Endothelial cell of umbilical vein (primary cell): ENCODE measurements at regions not wholly inside any gene's neighbourhood (a gene's known extent, or its start where the extent isn't known, plus 50 kb on each side); places are given as distances from the start of the nearest gene placed in this dataset.

ENCODE experiments used
- BruUV-seq: library from RNA; stranded (reverse); fragments of 400-500 nt; replicated peaks from 2 replicates; lab custom pipeline; 2021; lab: Mats Ljungman, UMichigan
- CTCF ChIA-PET: fragments of 300-600, 350-600 bp; sonication (Branson Sonifier 250); formaldehyde crosslinking; loops from one replicate; lab custom pipeline; 2021; ENCODE audit warnings: antibody characterized with exemption, inconsistent platforms; lab: Charles Lee
- POLR2A ChIA-PET: fragments of 300-600, 350-600 bp; sonication (Branson Sonifier 250); formaldehyde crosslinking; loops from one replicate; lab custom pipeline; 2021; ENCODE audit warnings: antibody characterized with exemption, inconsistent platforms; lab: Charles Lee
- DNase-seq: peaks from one replicate; pipeline ENCODE4 v3.0.0-alpha.2; 2011; ENCODE audit warnings: low read depth, low spot score
- FAIRE-seq: peaks from 2 replicates; lab custom pipeline; 2011; peaks lifted over from hg19 to GRCh38; lab: Jason Lieb, UNC
- H2AFZ ChIP-seq: 2 replicates; pipeline ENCODE4 v1.6.0; 2012; ENCODE audit warnings: low read depth, low read length, control low read depth, inconsistent platforms
- H3K27ac ChIP-seq: 2 replicates; pipeline ENCODE4 v1.5.1; 2011; ENCODE audit warnings: low read depth, mild to moderate bottlenecking, control low read depth, low read length, moderate library complexity; ENCODE audit not compliant: insufficient read depth
- H3K27me3 ChIP-seq, 2 experiments: 2 replicates each; pipeline versions ENCODE4 v1.6.0 to v1.6.1; 2011; ENCODE audit warnings: low read length in 2 of 2, mixed read lengths in 1 of 2; ENCODE audit not compliant: control insufficient read depth in 2 of 2, insufficient read depth in 2 of 2
- H3K36me3 ChIP-seq, 2 experiments: 2 replicates in 1 of 2; 3 replicates in 1 of 2; pipeline ENCODE4 v1.5.1; 2011; ENCODE audit warnings: low read length in 2 of 2, mild to moderate bottlenecking in 1 of 2, moderate library complexity in 1 of 2; ENCODE audit not compliant: control insufficient read depth in 2 of 2, insufficient read depth in 2 of 2; ENCODE audit errors: extremely low read depth in 1 of 2
- H3K4me1 ChIP-seq: 3 replicates; pipeline ENCODE4 v1.5.1; 2011; ENCODE audit warnings: mild to moderate bottlenecking, low read length; ENCODE audit not compliant: control insufficient read depth, insufficient read depth; ENCODE audit errors: extremely low read depth
- H3K4me2 ChIP-seq: 2 replicates; pipeline ENCODE4 v1.6.1; 2011; ENCODE audit warnings: low read length, control low read depth, mixed read lengths; ENCODE audit not compliant: insufficient read depth
- H3K4me3 ChIP-seq, 3 experiments: fragments of 200-600 bp in 1 of 3; sonication (generic), shearing (Covaris generic) in 1 of 3; replicated peaks in 1 of 3; 2 replicates each; pipeline ENCODE4 v1.5.1; 2011 to 2016; ENCODE audit warnings: control low read depth in 3 of 3, low read length in 3 of 3, mild to moderate bottlenecking in 2 of 3, inconsistent platforms in 1 of 3, low read depth in 1 of 3, moderate library complexity in 1 of 3; ENCODE audit not compliant: insufficient read depth in 1 of 3
- H3K79me2 ChIP-seq: 2 replicates; pipeline ENCODE4 v1.6.0; 2012; ENCODE audit warnings: low read length, inconsistent platforms; ENCODE audit not compliant: control insufficient read depth, insufficient read depth
- H3K9ac ChIP-seq: replicated peaks from 2 replicates; pipeline ENCODE3; 2011; ENCODE audit warnings: low read length, control low read depth; ENCODE audit not compliant: insufficient read depth; ENCODE audit errors: extremely low read depth
- H3K9me1 ChIP-seq: replicated peaks from 3 replicates; pipeline ENCODE4 v1.6.0; 2011; ENCODE audit warnings: mild to moderate bottlenecking, low read length; ENCODE audit not compliant: control insufficient read depth, insufficient read depth; ENCODE audit errors: extremely low read depth
- H3K9me3 ChIP-seq: replicated peaks from 2 replicates; pipeline ENCODE4 v1.5.1; 2012; ENCODE audit warnings: low read length, inconsistent platforms; ENCODE audit not compliant: control insufficient read depth, insufficient read depth
- H4K20me1 ChIP-seq: replicated peaks from 2 replicates; pipeline ENCODE3; 2011; ENCODE audit warnings: mild to moderate bottlenecking, low read length; ENCODE audit not compliant: control insufficient read depth, insufficient read depth; ENCODE audit errors: extremely low read depth
- CTCF ChIP-seq, 2 donors: IDR thresholded peaks; 1 replicate in 1 of 2; 2 replicates in 1 of 2; pipeline ENCODE4 v1.5.1; 2011; ENCODE audit warnings: low read length in 2 of 2, mild to moderate bottlenecking in 2 of 2, moderate library complexity in 2 of 2, control low read depth in 1 of 2, inconsistent platforms in 1 of 2, low read depth in 1 of 2; ENCODE audit not compliant: insufficient read depth in 1 of 2; ENCODE audit errors: extremely low read depth in 1 of 2
- EZH2 ChIP-seq: IDR thresholded peaks from 2 replicates; pipeline ENCODE4 v1.6.1; 2012; ENCODE audit warnings: borderline replicate concordance, low read depth, mild to moderate bottlenecking, moderate library complexity, low read length, inconsistent platforms; ENCODE audit not compliant: severe bottlenecking
- FOS ChIP-seq: IDR thresholded peaks from 2 replicates; pipeline ENCODE4 v1.6.1; 2011; ENCODE audit warnings: mild to moderate bottlenecking, low read length, moderate library complexity, borderline replicate concordance; ENCODE audit not compliant: insufficient read depth
- GATA2 ChIP-seq: IDR thresholded peaks from 2 replicates; pipeline ENCODE4 v1.7.0; 2011; ENCODE audit warnings: low read depth, mild to moderate bottlenecking, moderate library complexity, mixed read lengths, low read length; ENCODE audit not compliant: insufficient read length, insufficient read depth
- JUN ChIP-seq: IDR thresholded peaks from 2 replicates; pipeline ENCODE4 v1.6.1; 2011; ENCODE audit warnings: borderline replicate concordance, low read depth; ENCODE audit not compliant: insufficient read length, insufficient read depth
- MAX ChIP-seq: IDR thresholded peaks from 2 replicates; pipeline ENCODE4 v1.6.1; 2011; ENCODE audit not compliant: insufficient read depth, insufficient read length
- MYC ChIP-seq: IDR thresholded peaks from one replicate; pipeline ENCODE4 v1.6.1; 2011; ENCODE audit warnings: mild to moderate bottlenecking, low read depth, low read length
- POLR2A ChIP-seq: IDR thresholded peaks from 2 replicates; pipeline ENCODE4 v1.6.1; 2012; ENCODE audit warnings: low read depth, mild to moderate bottlenecking, control low read depth, low read length
- POLR2AphosphoS5 ChIP-seq: IDR thresholded peaks from 2 replicates; pipeline ENCODE4 v1.6.1; 2012; ENCODE audit warnings: low read depth, mild to moderate bottlenecking, control low read depth, low read length, moderate library complexity; ENCODE audit not compliant: insufficient read depth
- dilution Hi-C: fragments of 300-500 bp; cut with MboI; formaldehyde crosslinking; loops from one replicate; pipeline ENCODE4 v1.15.0; 2019; ENCODE audit warnings: low sequenced_read_pairs; ENCODE audit not compliant: extremely low pct_ligation_motif_present
- intact Hi-C: fragments of 100-400 bp; cut with micrococcal nuclease; formaldehyde crosslinking; loops from one replicate; pipeline ENCODE4 v1.10.0; 2022

GRCh38 chr4:13989501-13989900, 362.0 kb upstream of the BOD1L1 start:
- dilution Hi-C loops (no loop called here), intact Hi-C loops (no loop called here)
- ChIA-PET CTCF (interaction anchor here (1.1 kb wide), 1 partner anchor 11 kb away, joined by 3 read pairs; no protein-coding TSS in a partner anchor), POLR2A (no interaction called here)
- Histone ChIP-seq H3K27ac (no peak overlapping the region), H3K4me2 (no peak overlapping the region), H3K4me3 (no peak overlapping the region), H3K27me3 (no peaks in the 10 kb centered on the region), H4K20me1 (no peaks in the 10 kb centered on the region), H3K36me3 (no peaks in the 10 kb centered on the region), H3K9me3 (no peaks in the 10 kb centered on the region), H3K9me1 (no peaks in the 10 kb centered on the region), H3K9ac (no peak overlapping the region), H3K4me1 (no peaks in the 10 kb centered on the region), H2AFZ (no peak overlapping the region), H3K79me2 (no peaks in the 10 kb centered on the region)
- FAIRE-seq (no peak), DNase-seq (no peak)
- TF ChIP-seq MAX (no peak), POLR2A (no peak), GATA2 (no peak), CTCF (IDR thresholded peaks at IDR 0.05; ENCODE audit: extremely low read depth in 1 of 2, insufficient read depth in 1 of 2, low read depth in 1 of 2, low read length in 2 of 2) (no peak), MYC (no peak), EZH2 (no peak), FOS (no peak), POLR2AphosphoS5 (no peak), JUN (no peak)
- no TSS peak for BruUV-seq
